Cerebellar nuclear complex (tissue), 1 donor: ENCODE measurements at regions not wholly inside any gene's neighbourhood (a gene's known extent, or its start where the extent isn't known, plus 50 kb on each side); places are given as distances from the start of the nearest gene placed in this dataset.
"Not testable (repeated sequence)": the region's sequence is repeated elsewhere in the genome, so short reads cannot be mapped to it uniquely, and the experiment has no call there.

Experiments
- DNase-seq, 2 experiments: peaks; one replicate each; lab custom pipeline; 2025; lab: John Stamatoyannopoulos, UW

DNA sequence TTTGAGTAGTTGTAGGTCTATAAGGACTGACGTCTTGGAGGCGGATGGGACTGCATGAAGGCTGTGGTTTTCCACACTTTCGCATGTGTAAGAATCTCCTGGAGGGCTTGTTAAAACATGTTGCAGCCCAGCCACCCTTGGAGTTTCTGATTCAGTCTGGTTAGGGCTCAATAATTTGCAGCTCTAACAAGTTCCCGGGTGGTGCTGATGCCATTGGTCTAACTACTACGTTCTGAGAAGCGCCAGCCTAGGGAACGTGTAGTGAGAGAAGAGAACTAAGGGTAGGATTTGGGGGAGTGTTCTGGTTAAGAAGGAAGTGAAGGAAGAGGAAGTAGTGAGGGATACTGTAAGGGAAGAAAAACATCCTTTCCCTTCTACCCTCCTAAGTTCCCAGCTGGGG lies 138.9 kb downstream of the LARP7 start:
- DNase-seq = no peak

DNA sequence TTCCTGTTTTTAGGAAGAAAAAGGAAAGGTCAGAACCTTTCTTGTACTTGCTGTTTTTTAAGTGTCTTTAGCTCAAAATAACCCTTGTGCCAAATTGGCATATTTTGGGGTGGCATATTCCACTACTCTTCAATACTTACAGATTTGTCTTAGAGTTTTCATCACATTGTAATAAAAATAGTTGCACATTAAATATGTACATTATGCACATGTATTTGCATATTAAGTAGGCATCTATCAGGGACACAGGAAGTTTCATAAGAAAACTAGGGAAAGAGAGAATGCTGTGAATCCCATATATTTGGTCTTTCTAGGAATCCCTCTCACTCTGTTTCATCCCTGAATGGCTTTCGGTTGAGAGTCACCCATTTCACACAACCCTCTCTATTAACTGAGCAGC lies 139.6 kb downstream of the LARP7 start:
- DNase-seq = no peak

DNA sequence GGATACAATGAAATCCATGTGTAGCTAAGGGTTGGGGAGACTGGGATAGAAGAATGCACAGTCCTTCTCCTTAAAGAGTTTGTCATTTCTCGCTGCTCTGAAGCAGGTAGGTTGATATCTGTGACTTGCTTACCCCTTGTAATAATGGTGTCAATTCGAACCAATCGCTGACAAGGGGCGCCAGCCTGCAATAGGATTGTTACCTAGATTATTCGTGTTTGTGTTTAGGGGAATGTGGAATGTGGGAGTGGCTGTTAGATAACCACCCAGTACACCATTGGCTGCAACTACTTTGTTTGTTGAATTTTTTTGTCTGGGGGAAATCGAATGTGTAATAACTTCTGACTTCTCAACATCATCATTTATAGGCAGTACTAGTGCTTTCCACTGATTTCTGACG lies 141.6 kb downstream of the LARP7 start:
- no peak for DNase-seq

DNA sequence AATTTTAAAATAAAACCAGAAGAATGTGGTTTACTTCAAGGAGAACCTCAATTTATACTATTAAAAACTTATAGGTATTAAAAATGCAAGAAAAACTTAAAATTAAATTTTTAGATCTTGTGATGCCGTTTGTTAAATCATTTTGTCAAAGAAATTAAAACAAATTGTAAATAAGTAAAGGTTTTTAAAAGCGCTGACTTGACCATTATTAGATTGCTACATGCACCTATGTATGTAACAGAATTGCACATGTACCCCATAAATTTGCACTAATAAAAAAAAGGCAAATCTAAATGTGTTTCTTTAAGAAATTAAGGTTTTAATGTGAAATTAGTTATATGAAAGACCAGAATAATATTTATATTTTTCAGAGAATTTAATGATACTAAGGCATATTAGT lies 156.1 kb downstream of the LARP7 start:
- no peak for DNase-seq

DNA sequence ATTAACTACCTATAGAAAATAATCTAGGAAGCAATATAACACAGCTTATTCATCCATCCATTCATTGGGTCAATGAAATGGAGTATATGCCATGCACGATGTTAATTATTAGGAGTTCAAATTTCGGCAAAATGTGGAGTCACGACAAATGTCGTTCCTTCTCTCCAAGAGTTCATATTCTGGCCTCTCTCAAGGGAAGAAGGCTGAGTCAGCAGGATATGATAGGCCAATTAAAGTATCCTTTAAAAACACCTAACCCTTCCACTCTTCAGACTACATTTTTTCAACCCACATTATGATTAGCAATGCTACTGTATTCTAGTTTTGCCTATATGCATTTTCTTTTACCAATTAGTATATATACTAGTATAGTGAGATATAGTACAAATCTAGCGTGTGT lies 163.1 kb downstream of the LARP7 start:
- DNase-seq = no peak

DNA sequence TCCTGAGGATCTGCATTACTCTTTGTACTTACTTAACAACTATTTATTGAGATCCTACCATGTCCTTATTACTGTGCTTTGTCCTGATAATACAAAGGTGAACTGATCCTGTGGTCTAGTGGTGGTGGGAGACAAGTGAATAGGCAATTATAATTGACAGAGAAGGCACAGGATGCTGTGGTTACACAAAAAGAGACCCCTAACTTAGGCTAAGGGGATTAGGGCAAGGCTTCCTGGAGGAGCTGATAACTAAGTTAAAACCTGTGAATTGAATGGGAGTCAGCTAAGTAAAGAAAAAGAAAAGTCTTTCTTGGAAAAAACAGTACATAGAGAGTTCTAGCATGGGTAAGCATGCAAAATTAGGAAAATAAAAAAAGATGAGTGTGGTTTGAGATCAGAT lies 164.4 kb downstream of the LARP7 start:
- DNase-seq = no peak

DNA sequence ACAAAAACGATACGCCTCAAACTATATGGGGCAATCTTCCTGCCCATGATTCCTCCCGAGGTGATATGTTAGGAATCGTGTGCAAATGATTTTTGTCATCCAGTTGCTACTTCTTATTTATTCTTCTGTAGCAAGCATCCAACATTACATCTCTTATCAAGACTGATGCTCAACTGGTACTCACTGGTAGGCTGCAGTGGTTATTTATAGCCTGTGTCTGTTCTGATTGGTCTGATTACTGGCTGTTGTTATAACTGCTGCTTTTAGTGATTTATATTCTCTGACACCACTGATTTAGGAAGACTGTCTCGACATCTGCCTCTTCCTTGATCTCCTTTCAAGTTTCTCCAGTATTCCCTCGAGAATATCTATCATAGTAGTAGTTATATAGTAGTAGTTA lies 165.8 kb downstream of the LARP7 start:
- no peak for DNase-seq

DNA sequence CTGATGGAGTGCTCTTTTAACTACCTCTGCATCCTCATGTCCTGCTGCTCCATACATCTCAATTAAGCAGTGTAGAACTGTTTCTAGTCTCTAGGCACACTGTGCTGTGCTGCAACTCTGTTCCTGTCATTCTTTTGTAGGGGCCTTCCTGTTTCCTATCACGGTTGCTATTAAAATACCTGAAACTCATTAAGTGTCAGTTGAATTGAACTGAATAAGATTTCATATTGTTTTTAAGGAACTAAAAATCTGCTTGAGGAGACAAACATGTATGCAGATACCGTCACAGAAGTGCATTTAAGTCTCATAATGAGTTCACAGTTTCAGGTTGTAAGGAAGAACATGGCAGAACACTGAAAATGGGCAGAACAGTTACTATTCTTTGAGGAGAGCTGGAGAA lies 170.1 kb downstream of the LARP7 start:
- no peak for DNase-seq

DNA sequence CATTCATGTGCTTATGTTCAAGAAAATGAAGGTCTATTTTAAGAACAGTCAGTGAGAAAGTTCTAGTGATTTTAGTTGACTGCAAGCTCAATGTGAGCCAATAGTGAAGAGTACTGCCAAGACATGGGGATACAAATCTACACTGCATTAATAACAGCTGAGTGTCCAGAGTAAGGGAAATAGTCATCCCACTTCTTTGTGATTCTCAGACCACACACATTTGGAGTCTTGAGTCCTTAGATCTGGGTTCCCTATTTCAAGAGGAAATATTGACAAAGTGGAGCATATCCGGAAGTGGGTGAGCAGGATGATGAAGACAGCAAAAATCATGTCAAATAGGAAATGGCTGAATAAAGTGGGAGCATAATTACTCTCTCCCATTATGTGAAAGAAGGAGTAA lies 171.1 kb downstream of the LARP7 start:
- no peak for DNase-seq

DNA sequence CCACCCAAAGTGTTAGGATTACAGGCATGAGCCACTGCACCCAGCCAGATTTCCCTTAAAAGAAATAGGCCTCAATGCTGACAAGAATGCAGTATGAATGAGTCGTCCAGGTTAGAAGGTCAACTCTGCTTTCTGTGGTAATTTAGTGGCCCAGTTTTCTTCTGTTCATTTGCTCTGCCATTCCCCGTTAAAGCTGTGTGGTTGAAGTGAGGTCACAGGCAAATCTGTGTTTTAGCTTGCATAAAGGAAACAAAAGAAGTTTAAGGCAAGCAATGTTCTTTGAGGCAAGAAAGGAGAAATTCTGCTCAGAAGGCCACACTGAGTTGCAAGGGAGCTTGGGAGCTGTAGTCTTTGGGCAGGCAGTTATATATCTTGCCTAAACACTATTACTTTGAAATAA lies 176.8 kb downstream of the LARP7 start:
- no peak for DNase-seq

DNA sequence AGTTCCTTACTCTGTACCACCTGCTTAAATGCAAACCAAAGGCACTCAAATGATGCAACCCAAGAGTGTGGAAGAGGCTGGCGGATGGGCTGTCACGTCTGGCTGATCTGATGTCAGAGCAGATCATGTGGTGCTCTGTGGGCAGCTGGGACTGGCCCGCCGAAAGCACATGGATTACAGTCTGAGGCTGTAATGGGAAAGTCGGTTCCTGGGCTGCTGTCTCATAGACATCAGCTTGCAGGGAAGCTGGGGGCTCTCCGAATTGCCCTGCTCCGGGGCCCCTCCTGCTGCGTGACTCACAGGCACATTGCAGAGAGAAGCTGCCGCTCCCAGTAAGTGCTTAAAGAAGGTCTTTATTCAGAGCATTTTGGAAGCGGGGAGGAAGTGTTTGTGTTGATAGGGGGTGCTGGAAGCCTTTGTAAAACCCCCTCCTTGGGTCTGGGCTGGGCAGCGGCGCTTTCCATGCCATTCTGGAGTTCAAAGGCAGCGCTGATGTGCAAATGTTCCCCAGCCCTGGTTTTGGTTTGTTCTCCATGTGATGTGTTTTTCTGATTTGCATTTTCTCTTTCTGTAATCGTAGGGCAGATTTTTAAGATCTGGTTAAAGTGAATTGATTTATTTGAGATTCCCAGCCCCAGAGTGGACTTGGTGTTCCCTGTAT lies 181.1 kb downstream of the LARP7 start:
- DNase-seq = peak in 1 of 2 experiments; percentile 31

DNA sequence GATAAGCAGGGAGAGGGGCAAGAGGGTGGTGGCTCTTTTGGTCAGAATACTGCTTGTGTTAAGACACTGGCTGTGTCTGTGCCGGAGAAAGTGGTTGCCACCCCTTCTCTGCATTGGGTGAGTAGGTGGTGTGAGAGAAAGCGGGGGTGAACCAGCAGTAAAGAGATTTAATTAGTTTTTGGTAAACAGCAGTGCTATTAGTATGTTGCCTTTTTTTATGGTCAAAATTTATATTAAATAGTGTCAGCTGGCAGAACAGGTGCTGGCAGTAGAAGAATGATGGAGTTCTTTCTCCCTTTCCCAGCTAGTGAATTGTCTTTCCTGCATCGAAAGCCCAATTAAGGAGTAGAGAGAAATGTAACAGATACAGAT lies 181.6 kb downstream of the LARP7 start:
- no peak for DNase-seq

DNA sequence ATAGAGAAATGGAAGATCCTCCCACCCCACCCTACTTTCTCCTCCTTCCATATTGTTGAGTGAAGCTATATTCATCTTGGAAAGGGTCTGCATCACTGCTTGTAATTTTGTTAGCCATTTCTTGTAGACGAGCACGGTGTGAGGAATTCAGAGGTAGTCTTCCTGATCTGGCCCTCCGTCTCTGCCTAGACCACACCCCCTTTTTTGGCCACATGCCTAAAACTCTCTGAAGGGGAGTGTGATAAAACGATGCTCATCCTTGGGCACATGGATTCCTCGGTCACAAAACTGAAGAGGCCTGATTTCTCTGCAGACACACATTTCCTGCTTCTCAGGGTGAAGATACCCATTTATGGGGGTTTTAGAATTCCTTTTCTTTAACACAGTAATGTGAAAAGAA lies 182.8 kb downstream of the LARP7 start:
- DNase-seq = no peak

DNA sequence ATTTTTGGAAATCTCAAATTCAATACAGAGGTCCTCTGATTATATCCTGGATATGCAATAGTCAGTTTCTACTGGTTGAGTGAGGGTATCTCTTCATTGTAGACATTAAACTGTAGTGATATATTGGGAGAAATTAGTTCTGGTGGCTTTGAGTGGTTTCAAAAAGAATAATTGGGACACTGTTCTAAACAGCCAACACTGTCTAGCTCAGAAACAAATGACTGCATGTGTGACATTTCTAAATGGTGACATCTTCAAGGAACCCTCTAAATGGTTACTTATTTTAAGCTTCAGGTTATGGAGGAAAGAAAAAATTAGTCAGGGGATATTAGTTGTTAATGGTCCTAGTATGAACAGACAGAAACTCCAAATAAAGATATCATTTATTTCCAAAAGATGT lies 186.2 kb downstream of the LARP7 start:
- DNase-seq = no peak

DNA sequence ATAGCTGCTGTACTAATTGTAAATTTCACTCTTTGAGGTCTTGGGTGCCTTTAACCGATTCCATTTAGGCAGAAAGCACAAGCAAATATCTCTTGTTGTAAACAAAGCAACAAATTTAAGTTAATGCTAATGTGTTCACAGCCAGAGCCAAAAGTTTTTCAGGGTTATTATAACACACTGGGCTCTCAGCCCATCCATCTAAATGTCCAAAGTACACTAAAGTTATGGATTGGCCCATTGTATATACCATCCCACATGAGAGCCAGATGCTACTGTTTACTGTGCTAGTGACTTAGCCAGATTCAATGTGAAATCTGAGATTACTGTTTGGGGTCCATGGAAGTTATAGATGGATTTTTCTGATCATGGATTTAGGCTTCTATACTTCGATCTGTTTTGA lies 186.7 kb downstream of the LARP7 start:
- DNase-seq = no peak

DNA sequence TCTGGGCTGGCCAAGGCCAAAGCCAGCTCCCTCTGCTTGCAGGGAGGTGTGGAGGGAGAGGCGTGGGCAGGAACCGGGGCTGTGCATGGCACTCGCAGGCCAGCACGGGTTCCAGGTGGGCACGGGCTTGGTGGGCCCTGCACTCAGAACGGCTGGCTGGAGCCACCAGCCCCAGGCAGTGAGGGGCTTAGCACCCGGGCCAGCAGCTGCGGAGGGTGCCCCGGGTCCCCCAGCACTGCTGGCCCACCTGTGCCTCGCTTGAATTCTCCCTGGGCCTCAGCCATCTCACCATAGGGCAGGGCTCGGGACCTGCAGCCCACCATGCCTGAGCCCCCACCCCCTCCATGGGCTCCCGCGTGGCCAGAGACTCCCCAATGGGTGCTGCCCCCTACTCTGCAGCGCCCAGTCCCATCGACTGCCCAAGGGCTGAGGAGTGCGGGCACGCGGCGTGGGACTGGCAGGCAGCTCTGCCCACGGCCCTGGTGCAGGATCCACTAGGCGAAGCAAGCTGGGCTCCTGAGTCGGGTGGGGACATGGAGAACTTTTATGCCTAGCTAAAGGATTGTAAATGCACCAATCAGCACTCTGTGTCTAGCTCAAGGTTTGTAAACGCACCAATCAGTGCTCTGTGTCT lies 193.9 kb downstream of the LARP7 start:
- DNase-seq = no peak

DNA sequence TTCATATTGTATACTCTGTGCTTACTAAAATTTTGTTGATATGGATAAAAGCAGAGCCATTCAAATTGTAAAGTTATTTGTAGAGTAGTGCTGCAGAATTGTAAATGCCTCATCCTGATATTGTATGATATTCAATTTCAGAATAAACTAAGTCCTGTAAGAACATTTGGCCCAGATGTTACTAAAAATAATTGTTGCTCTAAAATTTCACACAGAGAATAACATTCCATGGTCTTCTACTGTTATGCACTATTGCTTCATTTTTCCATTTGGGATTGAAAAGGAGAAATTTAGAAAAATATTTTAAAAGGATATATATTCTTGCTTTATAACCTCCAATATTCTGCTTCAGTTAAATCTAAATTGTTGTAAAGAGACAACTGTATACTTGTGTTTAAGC lies 195.6 kb downstream of the LARP7 start:
- DNase-seq = no peak

DNA sequence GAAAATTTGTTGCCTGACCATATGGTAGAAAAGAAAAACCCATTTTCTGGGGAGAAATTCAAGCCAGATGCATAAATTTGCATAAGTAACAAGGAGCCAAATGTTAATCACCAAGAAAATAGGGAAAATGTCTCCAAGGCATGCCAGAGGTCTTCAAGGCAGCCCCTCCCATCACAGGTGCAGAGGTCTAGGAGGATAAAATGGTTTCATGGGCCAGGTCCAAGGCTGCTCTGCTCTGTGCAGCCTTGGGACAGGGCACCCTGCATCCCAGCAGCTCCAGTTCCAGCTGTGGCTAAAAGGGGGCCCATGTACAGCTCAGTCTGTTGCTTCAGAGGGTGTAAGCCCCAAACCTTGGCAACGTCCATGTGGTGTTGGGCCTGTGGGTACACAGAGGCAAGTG lies 200.0 kb downstream of the LARP7 start:
- no peak for DNase-seq

DNA sequence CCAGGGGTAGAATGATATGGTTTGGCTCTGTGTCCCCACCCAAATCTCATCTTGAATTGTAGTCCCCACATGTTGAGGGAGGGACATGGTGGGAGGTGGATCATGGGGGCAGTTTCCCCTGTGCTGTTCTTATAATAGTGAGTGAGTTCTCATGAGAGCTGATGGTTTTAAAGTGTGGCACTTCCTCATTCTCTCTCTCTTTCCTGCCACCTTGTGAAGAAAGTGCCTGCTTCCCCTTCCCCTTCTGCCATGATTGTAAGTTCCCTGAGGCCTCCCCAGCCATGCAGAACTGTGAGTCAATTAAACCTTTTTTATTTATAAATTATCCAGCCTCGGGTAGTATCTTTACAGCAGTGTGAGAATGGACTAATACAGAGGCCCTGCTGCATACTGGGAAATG lies 201.1 kb downstream of the LARP7 start:
- DNase-seq = not testable (repeated sequence)

DNA sequence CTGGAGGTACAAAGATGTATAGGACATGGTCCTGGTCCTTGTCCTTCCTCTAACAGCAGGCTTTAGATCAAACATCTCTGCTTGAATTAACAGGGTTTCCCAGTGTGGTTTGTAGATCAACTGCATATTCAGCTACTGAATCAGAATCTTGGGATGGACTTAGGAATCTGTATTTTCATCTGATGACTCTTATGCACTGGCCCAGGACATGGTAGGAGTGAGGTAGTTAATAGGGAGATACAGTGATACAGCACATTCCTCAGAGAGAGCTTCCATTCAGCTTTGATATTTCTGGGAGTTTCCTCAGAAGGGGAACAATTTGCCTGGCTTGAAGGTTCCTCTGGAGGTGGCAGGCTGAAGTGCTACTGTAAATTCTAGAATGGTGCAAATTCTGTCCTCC lies 203.1 kb downstream of the LARP7 start:
- no peak for DNase-seq

DNA sequence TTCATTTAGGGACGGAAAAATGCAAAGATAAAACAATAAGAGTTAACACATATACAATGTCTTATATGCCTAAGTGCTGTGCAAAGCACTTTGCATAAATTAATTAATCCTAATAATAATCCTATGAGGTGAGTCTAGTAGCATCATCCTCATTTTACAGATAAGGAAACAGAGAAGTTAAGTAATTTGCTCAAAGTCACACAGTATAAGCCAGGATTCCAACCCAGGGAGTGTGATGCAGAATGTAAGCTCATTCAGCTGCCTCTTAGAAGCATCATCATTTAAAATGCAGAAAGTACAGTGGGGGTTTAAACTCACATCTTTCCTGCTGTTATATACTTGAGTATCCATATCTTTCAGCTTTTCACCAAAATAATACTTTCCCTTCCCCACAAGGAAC lies 203.7 kb downstream of the LARP7 start:
- DNase-seq = no peak

DNA sequence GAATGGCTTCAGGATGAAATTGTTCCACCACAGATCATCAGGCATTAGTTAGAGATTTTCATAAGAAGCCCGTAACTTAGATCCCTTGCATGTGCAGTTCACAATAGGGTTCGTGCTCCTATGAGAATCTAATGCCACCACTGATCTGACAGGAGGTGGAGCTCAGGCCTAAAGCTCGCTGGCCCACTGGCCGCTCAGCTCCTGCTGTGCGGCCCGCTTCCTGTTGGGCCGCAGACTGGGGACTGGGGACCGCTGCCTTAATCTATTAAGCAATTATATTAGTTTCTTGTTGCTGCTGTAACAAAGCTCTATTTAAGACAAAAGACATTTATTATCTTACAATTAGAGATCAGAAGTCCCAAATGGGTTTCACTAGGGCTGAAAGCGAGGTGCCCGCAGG lies 205.6 kb downstream of the LARP7 start:
- DNase-seq = no peak

DNA sequence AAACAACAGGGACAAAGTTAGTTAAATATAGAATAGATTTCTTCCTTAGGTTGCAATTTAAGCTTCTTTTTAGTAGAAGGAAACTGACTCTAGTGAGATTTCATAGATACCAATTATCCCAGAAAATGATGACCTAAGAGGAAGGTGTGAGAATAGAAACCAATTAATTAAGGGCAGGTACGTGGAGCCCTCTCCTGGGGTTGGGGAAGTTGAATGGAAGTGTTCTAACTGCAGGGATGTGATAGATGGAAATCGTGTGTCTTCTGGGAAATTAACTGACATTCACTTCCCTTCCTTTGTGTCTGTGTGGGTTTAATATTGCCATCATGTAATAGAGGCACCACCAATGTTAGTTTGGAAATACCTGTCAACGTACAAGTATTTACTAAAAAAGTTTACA lies 204.1 kb upstream of the ANK2 start:
- DNase-seq = no peak

DNA sequence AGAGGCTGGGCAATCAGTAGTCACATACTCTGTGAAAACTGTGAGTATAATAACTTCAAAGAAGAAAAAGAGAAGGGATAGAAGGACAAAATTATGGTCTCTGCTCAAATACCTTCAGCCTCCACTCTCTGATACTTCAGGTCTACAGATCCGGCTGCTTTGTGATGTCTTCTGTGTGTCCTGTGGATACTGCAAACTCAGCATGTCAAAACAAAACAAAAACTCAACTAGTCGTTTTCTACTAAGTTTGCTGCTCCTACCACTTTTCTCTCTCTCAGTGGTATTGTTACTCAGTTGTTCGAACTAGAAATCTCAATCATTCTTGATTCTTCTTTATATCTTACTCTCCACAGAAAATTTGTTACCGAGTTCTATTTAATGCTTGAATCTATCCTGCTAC lies 202.4 kb upstream of the ANK2 start:
- no peak for DNase-seq
